GM21360 (cell line): ENCODE measurements at regions not wholly inside any gene's neighbourhood (a gene's known extent, or its start where the extent isn't known, plus 50 kb on each side); places are given as distances from the start of the nearest gene placed in this dataset.

Experiments used
- ATAC-seq: cut with Tn5 transposase; IDR thresholded peaks from one replicate; pipeline ENCODE4 v1.9.1; 2021; ENCODE audit warnings: mild to moderate bottlenecking, moderate library complexity; ENCODE audit not compliant: unreplicated experiment

DNA sequence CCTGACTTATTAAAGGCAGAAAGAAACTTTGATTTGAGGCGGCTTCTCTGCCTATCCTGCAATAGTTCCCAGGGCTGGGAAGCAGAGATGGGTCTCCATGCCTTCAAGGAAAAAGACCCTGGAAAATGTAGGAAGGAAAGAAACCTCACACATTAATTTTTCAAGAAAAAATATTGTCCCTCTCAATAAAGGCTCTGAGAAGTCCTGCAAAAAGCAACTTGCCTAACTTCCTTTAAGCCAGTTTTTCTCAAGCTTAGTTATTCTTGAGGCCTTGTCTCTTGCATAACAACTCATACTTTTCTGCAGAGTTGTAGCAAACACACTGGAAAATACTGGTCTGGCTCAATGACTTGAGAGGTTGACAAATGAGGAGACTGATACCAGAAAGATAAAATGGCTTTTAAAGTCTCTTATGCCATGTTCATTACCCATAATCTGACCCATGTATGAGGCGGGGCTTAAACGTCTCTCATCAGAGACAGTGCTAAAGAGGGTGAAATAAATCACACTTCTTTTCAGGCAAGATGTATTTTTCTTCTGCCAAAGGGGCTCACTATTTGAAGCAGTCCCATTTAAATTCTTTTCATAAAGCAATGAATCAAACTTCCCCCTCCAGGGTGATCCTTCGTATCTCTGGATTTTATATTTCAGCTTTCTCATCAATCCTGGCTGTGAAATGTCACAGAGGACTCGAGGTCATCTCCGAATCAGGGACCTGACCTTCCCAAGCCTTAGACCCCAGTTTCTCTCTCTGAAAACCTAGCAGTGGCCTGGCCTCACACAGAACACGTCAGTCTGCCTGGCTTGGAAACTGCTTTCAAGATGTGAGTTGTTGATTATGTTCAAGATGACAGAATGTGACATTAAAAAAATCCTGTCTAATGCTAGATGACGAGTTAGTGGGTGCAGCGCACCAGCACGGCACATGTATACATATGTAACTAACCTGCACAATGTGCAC lies 82.3 kb upstream of the KCNG1 start:
- no peak for ATAC-seq

DNA sequence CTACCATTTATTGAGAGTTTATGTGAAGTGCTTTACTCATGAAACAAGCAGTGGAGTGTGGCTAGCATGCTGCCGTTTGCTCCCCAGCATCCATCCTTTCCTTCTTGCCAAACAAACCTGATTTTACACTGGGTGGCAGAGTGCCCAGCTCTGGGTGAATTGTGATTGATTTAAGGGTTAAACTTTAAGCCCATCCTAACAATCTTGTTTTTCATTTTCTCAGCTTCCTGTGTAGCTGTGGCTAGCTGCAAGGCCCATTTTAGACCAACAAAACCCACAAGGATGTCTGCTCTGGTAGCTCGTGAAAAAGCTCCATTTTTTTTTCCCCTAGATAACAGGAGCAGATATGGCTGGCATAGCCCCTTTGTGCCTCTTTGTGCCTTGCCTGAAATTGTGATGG lies 77.7 kb upstream of the KCNG1 start:
- ATAC-seq, result no peak

DNA sequence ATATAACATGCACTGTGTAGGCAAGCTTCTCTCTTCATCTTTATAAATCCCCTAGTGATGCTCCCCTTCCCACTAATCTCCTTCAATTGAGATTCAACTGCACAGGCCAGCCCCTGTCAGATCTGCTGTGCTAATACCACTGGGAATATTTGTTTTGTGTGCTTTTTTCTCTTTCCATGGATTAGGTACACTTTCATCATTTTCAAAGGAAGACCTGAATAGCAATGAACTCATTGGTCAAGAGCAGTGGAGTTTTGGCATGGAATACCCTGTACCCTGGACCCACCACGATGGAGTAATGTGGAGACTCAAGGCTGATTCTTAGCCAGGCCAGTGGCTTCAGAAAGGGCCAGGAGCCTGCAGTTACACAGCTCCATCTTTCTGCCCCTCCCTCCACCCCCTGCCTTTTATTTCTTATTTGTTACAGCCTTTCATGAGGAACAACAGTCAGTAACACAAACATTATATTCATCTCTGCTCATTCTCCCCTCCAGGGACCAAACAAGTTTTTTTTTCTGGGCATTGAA lies 75.4 kb upstream of the KCNG1 start:
- no peak for ATAC-seq

DNA sequence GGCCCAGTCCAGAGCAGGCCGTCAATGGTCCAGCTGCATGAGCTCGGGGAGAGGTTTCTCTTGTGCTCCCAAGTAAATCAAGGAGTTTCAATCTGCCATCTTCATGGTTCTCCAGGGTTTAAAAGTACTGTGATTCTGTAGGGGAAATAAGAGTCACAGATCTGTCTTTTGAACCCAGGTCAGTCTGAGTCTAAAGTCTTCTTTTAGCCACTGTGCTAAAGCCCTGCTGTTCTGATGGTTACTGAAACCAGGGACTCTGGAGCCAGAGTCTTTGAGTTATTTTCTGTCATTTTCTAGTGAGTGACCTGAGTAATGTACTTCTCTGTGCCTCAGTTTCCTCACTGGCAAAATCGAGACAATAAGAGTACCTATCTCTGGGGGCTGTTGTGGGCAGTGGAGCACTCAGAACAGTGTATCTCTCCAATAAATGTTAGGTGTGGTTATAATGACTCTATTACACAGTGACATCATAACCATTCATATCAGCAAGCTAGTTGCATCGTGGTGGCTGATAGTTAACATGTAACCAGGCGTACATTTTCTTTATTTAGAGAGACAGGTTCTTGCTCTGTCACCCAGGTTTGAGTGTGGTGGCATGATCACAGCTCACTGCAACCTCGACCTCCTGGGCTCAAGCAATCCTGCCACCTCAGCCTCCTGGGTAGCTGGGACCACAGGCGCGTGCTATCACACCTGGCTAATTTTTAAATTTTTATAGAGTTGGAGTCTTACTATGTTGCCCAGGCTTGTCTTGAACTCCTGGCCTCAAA lies 74.6 kb upstream of the KCNG1 start:
- no peak for ATAC-seq

DNA sequence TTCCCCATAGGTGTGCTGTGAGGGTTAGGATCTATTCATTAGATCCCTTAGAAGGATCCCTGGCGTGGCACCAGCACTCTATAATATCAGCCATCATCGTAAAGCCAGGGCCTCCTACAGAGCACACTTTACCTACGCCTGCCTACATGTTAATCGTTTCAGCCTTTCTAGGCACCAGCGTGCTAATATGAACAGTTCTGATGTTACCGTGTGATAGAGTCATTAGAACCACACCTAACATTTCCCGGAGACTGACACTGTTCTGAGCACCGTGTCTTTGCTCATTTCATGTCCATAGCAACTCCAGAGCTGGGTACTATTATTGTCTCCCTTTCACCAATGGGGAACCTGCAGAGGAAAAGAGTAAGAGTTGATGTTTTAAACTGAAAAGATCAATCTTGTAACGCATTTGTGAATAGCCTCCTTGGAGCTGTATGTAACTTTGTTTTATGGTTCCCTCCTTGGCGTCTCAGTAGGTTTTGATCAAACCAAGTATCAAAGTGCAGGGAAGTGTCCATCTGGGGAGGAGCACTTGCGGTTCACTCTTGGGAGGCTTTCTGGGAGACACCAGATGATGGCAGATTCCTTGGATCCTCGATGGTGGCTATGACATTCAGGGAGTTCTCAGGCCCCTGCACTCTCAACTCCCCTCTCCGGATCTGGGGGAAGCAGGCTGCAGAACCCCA lies 73.8 kb upstream of the KCNG1 start:
- no peak for ATAC-seq

DNA sequence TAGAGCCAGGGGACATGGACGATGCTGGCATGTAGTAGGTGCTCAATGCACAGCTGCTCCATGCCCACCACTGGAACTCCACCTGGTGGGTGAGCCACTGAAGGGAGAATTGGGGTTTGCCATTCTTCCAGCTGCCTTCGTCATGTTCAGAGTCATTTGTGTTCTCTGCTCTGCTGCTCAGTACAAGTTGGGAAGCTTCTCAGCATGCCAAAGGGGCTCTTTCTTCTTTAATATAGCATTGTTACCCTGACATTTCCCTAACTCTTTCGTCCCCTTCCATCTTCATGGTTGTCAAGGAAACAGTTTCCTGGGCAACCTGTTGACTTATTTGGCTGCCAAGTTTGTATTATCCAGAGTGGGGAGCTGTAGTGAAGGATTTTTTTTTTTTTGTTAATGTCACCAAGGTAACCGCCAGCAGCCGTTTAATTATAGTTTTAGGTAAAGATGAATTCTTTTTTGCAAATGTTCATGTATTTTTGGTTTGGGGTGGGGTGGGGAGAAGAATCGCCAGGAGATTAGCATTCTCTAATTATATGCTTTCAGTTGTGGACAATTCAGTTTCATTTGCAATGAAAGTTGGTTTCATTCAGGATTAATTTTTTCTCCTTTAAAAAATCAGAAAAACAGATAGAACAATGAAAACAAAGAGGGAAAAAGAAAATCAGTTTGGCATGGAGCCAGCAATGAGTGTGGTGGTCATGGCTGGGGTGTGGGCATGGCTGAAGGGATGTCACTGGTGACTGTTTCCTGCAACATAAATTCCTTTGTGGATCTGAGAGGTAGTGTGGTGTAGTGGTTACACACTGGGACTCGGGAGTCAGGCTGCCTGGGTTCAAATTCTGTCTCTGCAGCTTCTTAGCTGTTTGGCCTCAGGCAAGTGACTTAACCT lies 73.0 kb upstream of the KCNG1 start:
- ATAC-seq, result no peak

DNA sequence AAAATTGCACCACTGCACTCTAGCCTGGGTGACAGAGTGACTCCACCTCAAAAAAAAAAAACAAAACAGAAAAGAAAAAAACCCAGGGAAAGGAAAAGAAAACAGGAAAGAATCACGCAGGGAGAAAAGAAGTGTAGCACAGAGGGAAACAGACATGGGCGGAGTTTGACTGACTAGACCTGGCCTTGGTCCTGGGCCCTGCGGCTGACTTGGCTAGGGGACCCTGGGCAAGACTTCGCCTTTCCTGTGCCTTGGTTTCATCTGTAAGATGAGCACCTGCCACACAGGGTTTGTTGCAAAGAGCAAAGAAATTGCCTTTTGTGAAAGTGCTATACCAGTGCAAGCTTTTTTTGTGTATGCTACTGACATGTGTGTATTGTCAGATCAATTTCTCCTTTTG lies 71.3 kb upstream of the KCNG1 start:
- ATAC-seq, result no peak

DNA sequence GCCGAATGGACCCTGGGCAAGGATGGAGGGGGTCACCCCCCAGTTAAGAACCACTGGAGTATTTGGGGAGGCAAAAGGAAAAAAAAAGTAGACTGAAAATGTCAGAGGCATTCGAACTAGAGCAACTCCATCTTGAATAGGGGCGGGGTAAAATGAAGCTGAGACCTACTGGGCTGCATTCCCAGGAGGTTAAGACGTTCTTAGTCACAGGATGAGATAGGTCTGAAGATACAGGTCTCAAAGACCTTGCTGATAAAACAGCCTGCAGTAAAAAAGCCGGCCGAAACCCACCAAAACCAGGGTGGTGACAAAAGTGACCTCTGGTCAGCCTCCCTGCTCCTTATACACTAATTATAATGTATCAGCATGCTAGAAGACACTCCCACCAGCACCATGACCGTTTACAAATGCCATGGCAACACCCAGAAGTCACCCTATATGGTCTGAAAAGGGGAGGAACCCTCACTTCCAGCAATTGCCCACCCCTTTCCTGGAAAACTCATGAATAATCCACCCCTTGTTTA lies 70.4 kb upstream of the KCNG1 start:
- ATAC-seq, result no peak

DNA sequence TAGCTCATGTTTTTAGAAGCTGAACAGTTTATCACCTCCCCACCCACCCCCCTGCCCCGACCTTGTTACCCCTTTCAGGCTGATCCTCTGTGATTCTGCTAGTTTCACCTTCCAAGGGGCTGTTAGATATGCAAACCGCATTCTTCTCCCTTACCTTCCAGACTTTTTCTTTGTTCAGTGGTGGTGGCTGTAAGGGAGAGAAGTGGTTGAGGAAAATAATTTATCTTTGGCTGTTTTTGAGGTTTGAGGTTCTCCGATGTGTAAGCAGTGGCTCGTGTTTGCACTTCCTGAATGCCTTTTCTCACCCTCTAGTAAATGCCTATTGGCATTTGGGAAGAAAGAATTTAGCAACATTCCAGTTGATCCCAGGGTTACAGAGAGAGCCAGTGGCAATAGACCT lies 69.4 kb upstream of the KCNG1 start:
- no peak for ATAC-seq

DNA sequence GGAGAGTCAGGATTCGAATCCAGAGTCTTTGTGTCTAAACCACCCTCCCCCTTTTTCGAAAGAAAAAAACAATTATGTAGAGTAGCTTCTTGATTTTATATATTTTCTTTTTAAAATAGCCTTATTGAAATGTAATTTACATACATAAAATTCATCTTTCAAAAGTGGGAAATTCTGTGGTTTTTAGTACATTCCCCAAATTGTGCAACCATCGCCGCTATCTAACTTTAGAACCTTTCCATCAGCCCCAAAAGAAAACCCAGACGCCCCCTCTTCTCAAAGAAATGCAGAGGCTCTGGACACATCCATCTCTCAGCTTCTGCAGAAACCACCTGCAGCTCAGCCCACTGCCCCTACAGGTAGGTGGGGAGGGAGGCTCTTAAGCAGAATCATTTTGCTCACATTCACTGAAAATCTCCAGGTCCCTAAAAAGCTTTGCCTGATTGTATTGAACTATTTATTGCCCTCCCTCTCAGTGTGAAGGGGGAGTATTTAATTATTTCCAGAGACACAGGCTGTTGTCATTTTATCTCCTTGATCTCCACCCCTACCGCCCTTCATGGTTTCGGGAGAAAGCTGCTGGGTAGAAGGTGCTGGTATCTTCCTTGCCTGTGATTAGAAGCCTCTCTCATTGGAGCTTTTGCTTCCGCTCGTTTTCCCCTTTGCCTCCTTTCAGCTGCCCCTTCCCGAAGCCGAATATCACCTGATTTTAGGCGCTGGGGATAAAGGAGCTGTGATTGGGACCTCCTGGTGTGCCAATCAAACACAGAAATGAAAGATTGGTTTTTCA lies 68.7 kb upstream of the KCNG1 start:
- ATAC-seq, result no peak

DNA sequence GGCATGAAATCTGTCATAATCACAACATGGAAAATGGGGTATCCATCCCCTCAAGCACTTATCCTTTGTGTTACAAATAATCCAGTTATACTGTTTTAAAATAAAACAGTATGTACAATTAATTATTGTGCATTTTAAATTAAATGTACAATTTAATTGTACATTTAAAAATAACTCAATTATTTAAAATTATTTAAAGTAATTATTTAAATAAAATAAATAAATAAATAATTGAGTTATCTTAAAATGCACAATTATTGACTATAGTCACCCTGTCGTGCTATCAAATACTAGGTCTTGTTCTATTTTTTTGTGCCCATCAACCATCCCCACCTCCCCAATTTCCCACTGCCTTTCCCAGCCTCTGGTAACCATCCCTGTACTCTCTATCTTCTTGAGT lies 66.9 kb upstream of the KCNG1 start:
- ATAC-seq, result no peak

DNA sequence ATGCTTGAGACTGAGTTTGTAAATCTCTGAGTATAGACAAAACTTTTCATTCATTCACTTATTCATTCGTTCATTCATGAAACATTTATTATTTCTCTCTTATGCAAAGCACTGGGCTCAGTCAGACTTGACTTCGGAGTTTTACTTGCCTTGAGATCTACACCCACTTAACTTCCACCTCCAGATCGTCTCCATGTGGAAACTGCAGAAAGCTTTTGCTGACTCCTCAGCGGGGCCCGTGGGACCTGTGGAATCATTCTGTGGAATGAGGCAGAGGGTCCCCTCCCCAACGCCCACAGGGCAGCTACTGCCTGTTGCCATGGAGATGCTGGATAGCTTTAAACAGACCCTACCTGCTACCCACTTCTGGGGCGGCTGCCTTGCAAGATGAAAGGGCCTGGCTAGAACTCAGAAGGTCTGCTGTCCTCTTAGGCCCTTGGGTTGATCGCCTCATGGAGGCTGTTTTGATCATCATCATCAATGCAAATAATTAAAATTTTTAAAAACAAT lies 66.4 kb upstream of the KCNG1 start:
- no peak for ATAC-seq

DNA sequence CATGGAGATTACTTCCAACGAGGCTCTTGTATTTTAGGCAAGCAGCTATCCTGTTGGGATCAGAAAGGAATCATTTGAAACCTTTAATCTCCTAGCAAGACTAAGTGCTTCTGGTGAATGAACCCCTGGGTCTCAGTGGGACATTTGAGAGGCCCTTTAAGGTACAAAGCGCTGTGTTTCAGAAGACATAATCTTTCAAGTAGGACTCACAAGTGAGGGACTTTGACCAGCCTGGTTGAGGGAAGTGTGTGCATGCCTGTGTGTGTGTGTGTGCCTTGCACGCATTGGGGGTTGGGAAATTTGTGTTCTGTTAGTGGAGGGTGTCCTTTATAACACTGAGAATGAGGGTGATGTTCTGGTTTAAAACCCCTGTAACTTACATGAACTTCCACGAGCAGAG lies 64.4 kb upstream of the KCNG1 start:
- no peak for ATAC-seq

DNA sequence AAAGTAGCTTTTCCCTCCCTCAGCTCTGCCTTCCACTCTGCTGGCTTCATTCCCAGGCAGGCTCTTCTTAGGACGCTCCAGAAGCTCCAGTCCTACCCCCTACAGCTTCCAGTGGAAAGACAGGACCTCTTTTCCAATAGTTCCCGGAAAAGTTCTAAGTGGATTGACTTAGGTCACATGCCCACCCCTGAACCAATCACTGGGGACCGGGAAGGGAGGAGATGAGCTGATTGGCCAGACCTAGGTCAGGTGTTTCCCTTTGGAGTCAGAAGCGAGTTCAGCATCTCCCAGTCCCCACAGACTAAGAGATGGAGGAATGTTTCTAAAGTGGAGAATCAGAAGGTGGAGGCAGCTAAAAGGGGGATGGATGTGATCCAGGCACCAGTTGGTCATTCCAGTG lies 62.9 kb upstream of the KCNG1 start:
- no peak for ATAC-seq

DNA sequence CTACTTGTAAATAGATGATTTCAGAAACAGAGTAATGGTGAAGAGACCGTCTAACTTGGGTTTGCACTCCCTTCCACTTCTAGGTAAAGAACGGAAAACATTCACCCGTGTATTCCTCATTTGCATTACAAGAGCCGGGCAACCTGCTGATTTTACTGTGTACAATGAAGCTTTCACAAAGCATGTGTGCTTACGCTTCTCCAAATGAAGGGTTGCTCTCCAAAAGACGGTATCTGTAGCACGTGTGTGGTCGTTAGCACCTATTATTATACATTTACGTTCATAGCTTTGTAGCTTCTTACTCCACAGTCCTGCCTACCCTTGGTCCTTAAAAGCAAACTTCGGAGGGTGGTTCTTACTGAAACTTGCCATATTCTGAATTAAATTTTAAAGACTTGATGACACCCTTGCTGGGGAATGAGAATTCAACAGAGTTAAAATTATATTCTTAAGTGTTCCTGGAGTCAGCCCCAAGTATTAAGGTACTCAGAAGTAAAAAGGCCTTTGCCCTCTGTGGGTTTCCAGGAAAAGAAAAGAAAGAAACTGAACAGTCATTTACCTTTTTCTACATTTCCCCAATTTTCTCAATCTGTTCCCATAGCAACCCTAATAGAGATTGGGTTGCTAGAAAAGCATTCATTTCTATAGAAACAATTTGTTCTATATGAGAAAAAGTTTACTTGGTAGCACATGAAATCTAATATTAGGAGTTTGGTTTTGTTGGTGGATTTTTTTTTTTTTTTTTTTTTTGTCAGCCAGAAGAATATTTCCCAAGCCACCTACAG lies 61.9 kb upstream of the KCNG1 start:
- ATAC-seq, result no peak

DNA sequence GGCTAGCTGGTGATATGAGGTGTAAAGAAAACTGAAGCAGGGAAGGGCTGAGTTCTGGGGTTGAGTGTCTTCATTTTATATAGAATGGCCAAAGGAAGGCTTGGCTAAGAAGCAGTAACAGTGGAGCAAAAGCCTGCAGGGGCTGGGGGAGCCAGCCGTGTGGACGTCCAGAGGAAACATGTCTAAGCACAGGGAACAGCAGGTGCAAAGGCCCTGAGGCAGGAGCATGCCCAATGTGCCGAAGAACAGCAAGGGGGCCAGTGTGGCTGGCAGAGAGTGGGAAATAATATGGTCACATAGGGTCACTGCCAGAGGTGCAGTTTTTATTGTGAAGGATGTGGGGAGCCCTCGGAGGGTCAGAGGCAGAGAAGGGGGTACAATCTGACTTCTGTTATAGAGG lies 60.5 kb upstream of the KCNG1 start:
- no peak for ATAC-seq

DNA sequence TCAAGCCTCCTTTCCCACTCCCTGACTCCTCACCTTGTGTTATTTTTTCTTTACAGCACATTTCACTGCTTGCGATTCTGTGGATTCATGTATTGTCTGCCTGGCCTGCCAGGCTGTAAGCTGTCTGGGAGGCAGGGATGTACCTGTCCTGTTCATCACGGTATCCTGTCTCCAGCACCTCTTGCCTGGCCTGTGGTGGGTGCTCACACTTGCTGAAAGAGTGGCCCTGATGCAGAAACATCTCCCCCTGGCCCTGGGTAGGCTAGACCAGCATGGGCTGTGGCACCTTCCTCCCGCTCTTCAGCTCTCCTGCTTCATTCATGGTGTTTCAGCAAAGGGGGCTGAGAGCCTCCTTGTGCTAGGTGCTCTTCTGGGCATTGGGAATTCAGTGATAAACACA lies 60.1 kb upstream of the KCNG1 start:
- ATAC-seq, result no peak

DNA sequence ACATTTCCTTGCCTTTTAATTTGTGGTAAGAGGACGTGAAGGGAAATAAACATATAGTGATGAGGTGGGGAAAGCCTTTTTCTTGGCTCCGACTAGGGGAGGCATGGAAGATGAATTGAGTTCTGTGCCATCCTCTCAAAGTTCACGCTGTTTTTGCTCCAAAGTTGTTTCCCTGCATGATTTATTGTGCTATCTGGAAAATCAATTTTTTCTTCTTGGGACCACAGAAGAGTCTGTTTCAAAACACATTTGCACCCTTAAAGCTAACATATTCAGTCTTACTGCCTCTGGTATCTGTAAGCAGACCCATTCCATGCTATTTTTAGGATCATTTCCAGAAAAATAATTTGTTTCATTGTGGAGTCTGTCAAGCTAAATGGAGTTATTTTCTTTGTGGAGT lies 57.6 kb upstream of the KCNG1 start:
- no peak for ATAC-seq
